GM21447 (cell line): ENCODE measurements at regions not wholly inside any gene's neighbourhood (a gene's known extent, or its start where the extent isn't known, plus 50 kb on each side); places are given as distances from the start of the nearest gene placed in this dataset.

Source experiments
- ATAC-seq: cut with Tn5 transposase; IDR thresholded peaks from one replicate; pipeline ENCODE4 v1.9.1; 2021; ENCODE audit not compliant: unreplicated experiment

DNA sequence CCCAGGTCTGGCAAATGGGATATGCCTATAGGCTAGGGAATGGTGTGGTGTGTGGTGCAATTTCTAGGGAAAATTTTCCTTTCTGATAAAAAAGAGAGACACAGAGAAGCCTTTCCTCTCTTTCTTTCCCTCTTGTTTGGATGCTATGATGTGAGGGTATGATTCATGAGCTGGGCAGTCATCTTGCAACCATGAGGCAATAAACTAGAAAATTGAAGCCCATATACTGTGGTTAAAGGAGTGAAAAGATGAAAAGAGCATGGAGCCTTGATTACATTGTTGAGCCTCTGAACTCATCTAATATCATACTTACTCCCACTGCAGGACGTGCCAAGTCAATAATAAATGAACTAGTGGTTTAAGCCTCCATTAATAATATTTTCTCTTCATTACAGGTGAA is 215.6 kb downstream of the HAUS1 start:
- no peak for ATAC-seq

DNA sequence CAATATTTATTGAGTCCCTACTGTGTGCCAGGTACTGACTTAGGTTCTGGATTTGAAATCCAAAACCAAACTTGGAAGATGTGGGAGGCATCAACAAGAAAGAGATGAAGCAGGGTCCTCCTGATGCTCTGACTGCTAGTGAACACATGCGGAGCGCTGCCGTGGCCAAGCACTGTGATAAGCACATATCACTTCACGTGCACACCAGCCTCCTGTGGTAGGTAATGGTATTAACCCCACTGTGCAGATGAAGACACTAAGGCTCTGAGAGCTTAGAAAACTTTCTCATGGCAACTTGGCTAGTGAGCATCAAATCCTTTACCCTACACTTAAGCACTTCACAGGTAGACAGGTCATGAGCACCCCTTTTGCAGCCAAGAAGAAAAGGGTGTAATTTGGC is 216.1 kb downstream of the HAUS1 start:
- ATAC-seq: no peak

DNA sequence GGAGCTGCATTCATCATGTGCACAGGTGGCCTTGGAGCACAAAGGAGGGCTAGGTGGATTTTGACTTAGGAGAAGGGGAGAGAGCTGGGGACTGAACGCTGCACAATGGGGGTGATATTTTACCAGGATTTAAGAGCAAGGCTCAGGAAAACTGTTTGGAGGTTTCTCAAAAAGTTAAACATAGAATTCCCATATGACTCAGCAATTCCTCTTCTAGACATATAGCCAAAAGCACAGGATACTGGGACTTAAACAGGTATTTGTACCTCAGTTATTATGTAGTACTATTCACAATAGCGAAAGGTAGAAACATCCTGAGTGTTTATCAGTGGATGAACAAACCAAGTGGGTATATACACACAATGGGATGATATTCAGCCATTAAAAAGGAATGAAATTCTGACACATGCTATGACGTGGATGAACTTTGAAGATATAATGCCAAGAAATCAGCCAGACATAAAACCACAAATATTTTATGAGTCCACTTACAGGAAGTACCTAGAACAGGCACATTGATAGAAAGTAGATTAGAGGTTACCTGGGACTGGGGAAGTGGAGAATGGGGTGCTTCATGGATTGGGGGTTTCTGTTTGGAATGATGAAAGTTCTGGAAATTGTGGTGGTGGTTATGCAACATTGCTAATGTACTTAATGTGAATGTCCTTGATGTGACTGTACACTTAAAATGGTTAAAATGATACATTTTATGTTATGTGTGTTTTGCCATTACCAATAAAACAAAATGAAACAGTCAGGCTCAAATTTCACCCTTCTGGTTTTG is 216.9 kb downstream of the HAUS1 start:
- no peak for ATAC-seq

DNA sequence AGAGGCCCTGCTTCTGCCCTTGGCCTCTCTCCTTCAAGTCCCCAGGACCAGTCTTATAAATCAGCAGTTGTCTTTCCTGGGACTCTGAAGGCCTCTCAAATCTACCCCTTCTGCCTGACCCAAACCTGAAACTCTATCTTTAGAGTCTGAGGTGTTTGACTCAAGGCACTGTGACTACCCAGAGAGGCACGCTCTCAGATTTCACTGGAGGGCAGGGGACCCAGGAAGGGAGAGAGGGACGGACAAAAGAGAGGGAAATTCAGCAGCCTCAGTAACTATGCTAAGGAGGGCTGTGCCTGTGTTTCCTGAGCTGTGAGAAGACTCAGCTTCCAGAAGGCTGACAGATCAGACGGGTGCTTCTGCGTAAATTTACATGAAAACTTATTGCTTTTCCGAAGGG is 217.8 kb downstream of the HAUS1 start:
- no peak for ATAC-seq

DNA sequence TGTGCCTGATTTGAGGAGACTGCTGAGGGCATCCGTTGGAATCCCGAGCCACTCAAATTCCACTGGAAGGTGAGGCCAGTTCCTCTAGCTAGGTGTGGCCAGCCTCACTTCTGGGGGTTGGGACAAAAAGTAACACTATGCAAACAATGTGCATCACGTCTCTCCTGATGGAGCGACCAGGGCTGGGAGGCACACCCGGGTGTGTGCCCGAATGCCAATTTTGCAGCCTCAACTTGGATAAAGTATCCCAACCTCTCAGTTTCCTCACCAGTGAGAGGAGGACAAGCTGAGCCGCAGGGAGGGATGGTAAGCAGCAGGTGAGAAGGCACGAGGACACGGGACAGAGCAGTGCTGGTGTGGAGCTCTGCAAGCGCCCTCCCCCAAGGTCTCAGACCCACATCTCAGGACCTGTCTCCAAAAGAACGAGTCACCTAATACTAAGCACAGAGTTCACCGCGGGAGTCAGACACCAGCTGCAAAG is 218.3 kb downstream of the HAUS1 start:
- ATAC-seq: no peak

DNA sequence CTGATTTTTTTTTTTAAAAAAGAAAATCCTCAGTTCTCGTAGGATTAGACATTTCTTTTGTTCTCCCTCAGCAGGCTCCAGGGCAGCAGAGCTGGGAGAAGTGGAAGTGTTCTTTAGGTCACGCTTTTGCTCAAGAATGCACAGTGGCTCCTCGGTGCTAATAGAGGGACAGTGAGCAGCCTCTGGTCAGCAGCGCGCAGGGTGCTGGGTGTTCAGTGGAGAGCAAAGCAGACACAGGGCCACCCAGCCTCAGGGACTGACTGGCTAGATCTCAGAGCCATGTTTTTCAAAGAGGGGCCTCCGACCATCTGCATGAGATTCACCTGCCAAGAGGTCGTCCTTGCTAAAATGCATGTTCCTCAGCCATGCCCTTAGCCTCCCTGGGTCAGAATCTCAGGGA is 218.8 kb downstream of the HAUS1 start:
- no peak for ATAC-seq

DNA sequence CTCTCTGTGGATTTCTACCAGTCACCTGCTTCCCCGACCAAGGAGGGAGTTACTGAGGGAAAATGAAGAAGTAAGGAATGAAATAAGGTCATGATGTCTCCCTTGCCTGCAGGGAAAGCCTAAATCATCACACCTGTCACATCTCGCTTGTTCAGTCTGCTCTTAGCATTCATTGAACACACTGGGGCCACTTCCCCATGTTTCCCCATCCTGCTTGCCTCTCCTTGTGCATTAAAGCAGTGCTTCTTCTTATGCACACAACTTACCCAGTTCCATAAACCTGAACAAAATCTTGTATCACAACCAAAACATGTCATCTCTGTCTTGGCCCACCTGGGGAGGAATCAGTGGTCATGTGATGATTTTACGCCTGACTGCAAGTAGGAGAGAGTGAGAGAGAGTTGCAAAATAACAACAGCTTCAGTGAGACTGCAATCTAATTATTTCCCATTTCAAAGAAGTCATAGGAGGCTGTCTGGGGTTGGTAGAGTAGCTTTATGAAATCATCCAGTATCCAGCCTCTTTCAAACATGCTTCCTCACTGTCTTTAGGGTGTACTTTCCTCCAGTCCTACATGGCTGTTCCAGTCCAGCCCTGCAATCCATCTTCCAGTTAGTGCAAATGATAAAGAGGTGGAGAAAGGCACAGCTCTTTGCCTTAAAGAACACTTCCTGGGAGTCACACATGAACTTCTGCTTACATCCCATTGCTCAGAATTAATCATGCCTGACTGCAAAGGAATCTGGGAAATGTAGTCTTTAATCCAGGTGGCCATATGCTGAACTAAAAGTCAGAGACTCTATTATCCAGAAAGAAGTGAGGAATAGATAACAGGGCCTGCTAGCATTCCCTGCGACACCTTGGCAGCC is 220.1 kb downstream of the HAUS1 start:
- no peak for ATAC-seq

DNA sequence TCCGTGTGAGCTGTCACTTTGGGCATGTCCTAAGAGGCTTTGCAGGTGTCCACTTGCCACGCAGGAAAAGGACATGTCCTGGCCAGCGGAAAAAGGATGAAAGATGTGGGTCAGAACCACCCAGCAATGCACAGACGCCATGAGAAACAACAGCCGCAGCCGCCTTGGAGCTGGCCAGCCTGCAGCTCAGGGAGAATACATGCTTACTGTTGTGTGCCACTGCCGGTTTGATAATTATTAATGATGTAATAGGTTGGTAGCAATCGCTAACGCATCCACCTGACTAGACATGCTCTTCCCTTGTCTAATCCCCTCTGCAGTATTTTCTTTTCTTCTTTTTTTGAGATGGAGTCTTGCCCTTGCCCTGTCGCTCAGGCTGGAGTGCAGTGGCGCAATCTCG is 221.7 kb downstream of the HAUS1 start:
- no peak for ATAC-seq

DNA sequence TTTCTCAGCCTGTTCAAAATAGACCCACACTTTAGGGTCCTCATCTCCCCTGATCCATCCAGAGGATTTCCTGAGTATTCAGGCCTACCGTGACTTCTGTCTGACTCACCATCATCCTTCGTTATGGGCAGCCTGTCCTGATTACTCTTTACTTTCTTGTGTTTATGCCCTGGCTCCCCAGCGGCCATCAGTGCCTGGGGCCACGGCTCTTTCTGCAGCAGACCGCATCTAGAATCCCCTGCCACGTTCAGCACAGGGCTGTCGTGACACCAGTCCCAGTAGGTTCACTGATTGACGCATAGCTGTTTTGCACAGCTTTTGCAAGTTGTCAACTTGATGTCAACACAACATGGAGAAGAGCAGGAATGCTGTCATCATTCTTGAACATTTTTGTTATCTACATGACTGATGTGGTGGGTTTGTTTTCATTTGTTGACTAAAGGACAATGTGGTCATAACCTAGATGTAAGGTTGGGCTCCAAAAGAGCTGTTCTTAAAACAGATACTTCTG is 225.6 kb downstream of the HAUS1 start:
- no peak for ATAC-seq

DNA sequence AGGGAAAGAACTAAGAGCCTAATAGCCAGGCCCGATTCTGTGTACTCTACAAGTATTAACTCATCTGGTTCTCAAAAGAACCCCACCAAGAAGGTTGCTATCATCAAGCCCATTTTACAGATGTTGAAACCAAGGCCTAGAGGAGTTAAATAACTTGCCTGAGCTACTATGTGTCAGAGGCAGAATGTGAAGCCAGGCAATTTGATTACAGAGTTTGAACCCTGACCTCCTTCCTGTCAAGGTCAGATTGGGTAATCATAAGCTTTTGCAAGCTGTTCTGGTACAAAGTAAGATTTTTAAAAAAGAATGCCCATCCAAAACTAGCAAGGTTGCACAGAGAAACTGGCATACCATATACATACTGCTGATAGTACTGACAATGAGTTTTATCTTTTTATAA is 227.1 kb downstream of the HAUS1 start:
- ATAC-seq: no peak

DNA sequence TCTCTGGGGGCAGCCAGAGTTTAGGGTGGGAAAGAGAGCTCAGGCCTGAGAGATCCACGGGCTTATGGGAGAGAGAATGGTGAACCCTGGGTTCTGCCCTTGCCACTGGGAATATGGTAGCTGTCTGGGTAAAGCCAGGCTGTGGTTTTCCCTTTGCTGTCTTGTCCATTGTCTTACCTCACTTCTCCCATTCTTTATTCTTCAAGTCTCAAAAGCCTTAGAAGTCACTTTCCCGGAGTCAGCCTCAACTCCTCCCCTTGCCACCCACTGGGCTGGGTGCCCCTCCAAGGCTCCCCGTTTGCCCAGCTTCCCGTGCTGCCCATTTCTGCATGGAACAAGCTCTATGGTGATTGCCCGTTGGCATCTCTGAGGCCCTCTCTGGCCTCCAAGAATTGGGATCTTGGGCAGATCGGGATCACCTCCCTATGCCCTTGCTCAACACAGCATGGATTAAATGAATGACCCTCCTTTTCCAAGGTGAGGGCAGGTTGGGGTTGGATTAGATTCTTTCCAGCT is 228.2 kb downstream of the HAUS1 start:
- ATAC-seq: no peak

DNA sequence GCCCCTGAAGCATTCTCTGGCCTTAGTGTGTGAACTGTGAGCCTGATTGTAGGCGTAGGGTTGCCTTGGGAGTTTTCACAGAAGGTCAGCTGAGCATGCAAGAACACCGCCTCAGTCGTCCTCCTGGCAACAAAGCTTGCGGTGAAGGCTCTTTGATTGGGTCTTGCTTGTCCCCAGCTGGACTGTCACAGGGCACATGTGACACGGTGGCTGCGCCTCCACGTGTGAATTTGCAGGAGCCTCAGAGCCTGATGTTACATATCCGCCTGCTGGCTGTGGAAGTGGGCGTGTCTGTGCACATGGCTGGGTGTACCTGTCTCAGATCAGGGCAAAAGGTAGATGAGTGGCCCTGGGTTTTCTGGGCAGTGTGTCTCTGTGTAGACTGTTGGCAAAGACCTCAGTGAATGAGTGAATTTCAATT is 228.7 kb downstream of the HAUS1 start:
- no peak for ATAC-seq

DNA sequence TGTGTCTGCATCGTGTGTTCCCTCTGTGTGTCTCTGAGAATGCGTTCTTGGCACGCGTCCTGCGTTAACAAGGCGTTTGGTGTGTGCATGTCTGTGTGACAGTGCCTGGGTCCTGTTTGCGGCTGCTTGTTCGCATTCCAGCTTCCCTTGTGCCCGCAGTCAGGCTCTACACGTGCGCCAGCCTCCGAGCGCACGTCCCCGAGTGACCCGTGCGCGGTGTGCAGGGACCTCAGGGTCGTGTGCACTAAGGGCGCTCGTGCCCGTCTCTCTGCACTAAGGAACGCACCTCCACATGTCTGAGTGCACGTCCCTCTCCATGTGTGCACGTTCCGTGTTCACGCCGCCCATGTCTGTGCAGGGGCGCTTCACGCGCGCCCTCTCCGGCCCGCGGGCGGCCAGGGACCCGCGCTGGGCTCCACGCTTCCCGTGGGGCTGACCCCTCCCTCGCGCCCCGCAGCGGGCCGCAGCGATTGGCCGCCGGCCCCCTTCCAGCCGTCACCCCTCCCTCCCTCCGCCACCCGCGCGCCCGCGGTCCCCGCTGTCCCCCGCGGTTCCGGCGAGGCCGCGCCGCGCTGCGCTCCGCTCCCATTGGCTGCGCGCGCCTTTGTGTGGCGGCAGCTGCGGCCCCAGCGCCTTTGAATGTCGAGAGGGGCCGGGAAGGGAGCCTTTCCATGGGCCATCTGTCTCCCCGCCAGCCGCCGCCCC is 229.4 kb downstream of the HAUS1 start:
- no peak for ATAC-seq

DNA sequence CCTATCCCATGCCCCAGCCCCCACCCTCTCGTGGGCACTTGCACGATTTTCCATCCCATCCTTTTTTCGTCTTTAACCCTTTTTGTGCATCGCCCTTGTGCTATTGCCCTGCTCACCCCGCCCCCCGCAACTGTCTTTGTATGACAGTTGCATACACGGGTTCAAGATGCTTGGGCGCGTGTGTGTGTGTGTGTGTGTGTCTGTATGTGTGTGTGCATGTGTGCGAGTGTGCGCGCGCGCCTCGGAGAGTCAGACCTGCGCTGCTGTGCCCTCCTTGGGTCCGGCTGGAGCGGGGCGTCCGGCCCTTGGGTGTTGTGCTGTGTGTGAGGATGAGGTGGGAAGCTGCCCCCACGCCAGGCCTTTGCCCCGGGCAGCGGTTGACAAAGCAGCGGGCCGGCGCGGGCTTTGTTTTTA is 230.7 kb downstream of the HAUS1 start:
- no peak for ATAC-seq

DNA sequence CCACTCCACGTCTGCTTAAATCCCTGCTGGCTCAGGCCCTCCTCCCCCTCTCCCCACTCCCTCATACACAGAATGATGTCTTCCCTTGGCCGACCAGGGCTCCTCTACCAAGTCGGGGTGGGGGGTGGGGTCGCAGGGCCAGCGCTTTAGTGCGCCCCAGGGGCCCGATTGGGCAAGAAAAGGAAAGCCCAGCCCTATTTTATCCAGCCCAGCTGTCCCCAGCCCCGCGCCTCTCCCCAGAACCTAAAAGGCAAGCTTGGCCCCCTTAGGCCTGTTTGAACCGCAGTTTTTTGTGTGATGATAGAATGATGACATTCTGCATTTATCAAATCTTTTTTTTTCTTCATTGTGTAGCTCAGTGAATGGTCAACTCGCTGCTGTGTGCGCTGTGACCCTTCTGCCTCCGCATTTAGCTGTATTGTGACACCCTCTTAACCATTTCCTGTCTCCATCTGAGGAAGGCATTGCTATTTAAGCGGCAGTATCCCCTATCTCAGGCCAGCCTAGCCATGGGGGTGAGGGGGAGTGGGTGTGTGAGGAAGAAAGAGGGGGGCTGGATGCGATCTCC is 231.4 kb downstream of the HAUS1 start:
- ATAC-seq: no peak

DNA sequence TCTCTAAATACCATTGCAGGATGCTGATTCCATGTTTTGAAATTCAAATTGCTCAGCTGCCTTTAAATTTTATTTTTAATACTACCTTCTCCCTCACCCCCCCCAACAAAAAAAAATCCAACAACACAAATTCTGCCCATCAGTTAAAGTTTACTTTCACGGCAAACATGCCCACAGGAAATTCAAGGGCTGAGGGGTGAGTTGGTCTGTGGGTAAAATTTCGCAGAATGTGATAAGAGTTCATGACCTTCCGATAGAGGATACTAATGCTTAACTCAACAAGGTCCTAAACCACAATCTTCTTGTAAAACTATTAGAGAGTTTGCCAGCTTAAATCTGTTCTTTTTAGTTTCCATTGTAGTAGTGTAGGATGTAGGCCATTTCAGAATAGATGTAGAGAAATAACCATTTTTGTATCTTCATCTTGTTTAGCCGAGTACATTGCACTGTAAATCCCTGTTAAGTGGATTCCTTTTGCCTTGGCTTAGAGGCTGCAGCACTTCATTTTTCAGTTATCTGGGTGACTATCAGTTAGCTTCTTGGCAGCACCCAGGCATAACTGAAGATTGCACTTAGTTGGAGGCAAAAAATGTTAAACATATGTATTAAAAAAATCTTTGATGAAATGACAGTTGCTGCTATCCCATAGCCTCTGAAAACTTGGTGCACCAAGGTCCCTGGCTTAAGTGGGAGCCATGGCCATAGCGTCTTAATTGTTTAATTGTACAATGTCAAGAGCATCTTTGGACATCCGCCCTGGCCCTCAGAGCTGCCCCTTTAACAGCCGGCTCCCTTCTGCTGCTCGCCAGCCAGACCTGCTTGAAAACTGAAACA is 232.3 kb downstream of the HAUS1 start:
- no peak for ATAC-seq

DNA sequence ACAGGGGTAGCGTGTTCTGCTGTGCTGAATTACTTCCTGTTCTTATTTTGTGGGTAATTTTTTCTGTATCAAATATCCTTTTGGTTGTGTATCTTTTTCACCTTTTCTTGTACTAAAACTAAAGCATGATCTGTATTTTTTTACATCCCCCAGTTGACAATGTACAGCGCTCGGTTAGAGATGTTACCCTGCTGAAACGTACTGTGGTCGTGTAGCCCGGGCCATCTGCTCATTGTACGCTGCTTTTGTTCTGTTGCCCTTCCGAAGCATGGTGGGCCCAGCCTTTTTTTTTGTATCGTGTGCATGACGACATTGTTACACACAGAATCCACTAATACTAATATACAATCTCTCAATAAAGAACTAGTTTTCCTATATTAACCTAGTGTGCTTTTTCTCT is 233.1 kb downstream of the HAUS1 start:
- no peak for ATAC-seq

DNA sequence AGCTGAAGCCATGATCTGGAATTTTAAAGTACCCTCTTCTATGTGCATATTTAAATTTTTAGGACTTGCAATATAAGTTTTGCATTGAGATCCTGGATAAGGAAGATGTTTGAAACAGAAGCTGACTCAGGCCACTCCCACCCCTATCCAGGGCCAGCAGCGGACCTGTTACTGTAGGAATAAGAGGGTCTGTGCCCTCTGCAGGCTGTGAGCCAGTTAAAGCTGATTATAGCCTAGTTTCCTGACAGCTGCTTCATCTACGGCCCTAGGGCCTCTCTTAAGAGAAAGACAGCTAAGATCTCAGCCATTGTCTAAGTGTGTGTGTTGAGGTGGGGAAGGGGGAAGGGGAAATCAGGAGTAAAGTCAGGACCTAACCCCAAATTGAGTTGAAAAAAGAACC is 234.0 kb downstream of the HAUS1 start:
- no peak for ATAC-seq

DNA sequence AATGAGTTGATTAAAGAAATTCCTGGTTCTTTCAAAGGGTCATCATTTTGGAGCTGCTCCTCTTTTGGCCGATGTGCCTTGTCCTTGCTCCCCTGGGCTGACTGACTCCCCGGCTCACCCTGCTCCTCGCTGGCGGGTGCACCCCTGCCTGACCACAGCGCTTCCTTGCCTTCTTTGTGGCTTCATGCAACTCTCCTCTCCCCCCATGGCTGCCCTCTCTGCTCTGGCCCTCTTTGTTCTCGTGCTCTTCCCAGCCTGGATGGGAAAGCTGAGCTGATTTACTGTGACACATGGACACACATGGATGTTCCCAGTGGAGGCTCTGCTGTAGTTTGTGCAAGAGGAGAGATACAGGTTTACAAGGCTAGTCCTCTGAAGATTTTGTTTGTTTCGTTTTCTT is 234.6 kb downstream of the HAUS1 start:
- no peak for ATAC-seq

DNA sequence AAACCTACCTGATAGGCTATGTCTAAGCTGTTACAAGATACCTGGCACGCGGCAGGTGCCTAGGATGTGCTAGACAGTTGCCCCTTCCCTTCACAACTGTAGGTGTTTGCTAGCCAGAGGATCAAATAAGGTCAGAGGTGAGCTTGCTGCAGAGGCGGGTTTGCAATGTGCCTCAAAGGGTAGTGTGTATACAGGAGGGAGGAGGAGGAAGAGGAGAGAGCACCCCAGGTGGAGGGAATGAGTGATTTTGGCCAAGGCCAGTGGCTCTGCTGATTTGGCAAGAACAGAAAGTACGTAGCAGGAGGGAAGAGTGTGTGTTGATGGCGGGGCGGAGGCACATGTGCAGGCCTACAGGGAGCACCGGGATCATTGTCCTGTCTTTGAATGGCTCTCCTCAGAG is 236.5 kb downstream of the HAUS1 start:
- no peak for ATAC-seq
